K562 (cell line): ENCODE measurements at regions not wholly inside any gene's neighbourhood (a gene's known extent, or its start where the extent isn't known, plus 50 kb on each side); places are given as distances from the start of the nearest gene placed in this dataset.

Source experiments
- ATAC-seq: fragments of 200-7000 bp; cut with Tn5 transposase; 3 replicates; pipeline ENCODE4 v1.9.1; 2020; ENCODE audit warnings: moderate library complexity
- BruUV-seq: library from RNA; stranded (reverse); fragments of 400-500 nt; replicated peaks from 2 replicates; lab custom pipeline; 2021; lab: Mats Ljungman, UMichigan
- CTCF ChIA-PET: fragments of 300-600 bp; formaldehyde crosslinking; extraction: SDS; loops from one replicate; lab custom pipeline; 2021; ENCODE audit warnings: low intra/inter-chr PET ratio; lab: Yijun Ruan, JAX
- POLR2A ChIA-PET: fragments of 300-600, 350-650 bp; sonication (Branson Sonifier 250); formaldehyde crosslinking; extraction: SDS; loops from one replicate; lab custom pipeline; 2021; ENCODE audit warnings: antibody characterized with exemption, inconsistent platforms; lab: Yijun Ruan, JAX
- DNase-seq, 4 experiments: peaks; one replicate each; pipeline versions ENCODE4 v3.0.0 to v3.0.0-alpha.2; 2011 to 2018; ENCODE audit warnings: low spot score in 3 of 4, mixed read lengths in 3 of 4; ENCODE audit errors: extremely low read depth in 1 of 4
- FAIRE-seq: peaks from 2 replicates; lab custom pipeline; 2011; peaks lifted over from hg19 to GRCh38; lab: Jason Lieb, UNC
- H2AFZ ChIP-seq: 2 replicates; pipeline ENCODE4 v1.6.0; 2011; ENCODE audit warnings: low read depth, low read length, control low read depth, inconsistent platforms
- H3K27ac ChIP-seq: fragments of 200-600 bp; 3 replicates; pipeline ENCODE4 v1.8.0; 2011; ENCODE audit warnings: low read depth, mild to moderate bottlenecking, control low read depth, inconsistent platforms, low read length, moderate library complexity, mixed read lengths; ENCODE audit errors: extremely low read depth
- H3K27me3 ChIP-seq, 2 experiments: fragments of 300-600 bp in 1 of 2; 2 replicates in 1 of 2; 3 replicates in 1 of 2; pipeline versions ENCODE4 v1.6.0 to v1.8.0; 2011; ENCODE audit warnings: inconsistent platforms in 2 of 2, low read length in 2 of 2, mild to moderate bottlenecking in 1 of 2, mixed read lengths in 1 of 2, moderate library complexity in 1 of 2; ENCODE audit not compliant: control insufficient read depth in 2 of 2, insufficient read depth in 2 of 2
- H3K36me3 ChIP-seq: fragments of 300-600 bp; 3 replicates; pipeline ENCODE4 v1.8.0; 2011; ENCODE audit warnings: mild to moderate bottlenecking, low read length, inconsistent platforms; ENCODE audit not compliant: control insufficient read depth, insufficient read depth
- H3K4me1 ChIP-seq, 2 experiments: fragments of 200-600 bp in 1 of 2; replicated peaks in 1 of 2; 2 replicates in 1 of 2; 3 replicates in 1 of 2; pipeline versions ENCODE4 v1.5.1 to v1.8.0; 2011; ENCODE audit warnings: inconsistent platforms in 2 of 2, low read length in 2 of 2, mild to moderate bottlenecking in 1 of 2, mixed read lengths in 1 of 2, moderate library complexity in 1 of 2; ENCODE audit not compliant: control insufficient read depth in 2 of 2, insufficient read depth in 2 of 2
- H3K4me2 ChIP-seq: 2 replicates; pipeline ENCODE4 v1.6.1; 2011; ENCODE audit warnings: low read length, control low read depth, inconsistent platforms, mixed read lengths; ENCODE audit not compliant: insufficient read depth
- H3K4me3 ChIP-seq: fragments of 200-600 bp; sonication (generic), shearing (Covaris generic); 2 replicates; pipeline ENCODE4 v1.5.1; 2016; ENCODE audit warnings: control low read depth, inconsistent platforms
- H3K79me2 ChIP-seq: fragments of 200-600 bp; 3 replicates; pipeline ENCODE4 v1.8.0; 2011; ENCODE audit warnings: low read length, inconsistent platforms; ENCODE audit not compliant: control insufficient read depth, insufficient read depth
- H3K9ac ChIP-seq, 2 experiments: 2 replicates each; pipeline versions ENCODE4 v1.6.0 to v1.6.1; 2011; ENCODE audit warnings: low read depth in 2 of 2, low read length in 2 of 2, control low read depth in 1 of 2, inconsistent platforms in 1 of 2, mild to moderate bottlenecking in 1 of 2, mixed read lengths in 1 of 2; ENCODE audit not compliant: insufficient read depth in 1 of 2
- H3K9me1 ChIP-seq: one replicate; pipeline ENCODE4 v1.6.0; 2011; ENCODE audit warnings: inconsistent platforms, mild to moderate bottlenecking, low read length, moderate library complexity; ENCODE audit not compliant: control insufficient read depth, insufficient read depth
- H3K9me3 ChIP-seq: replicated peaks from 2 replicates; pipeline ENCODE4 v1.5.1; 2011; ENCODE audit warnings: low read depth, low read length, inconsistent platforms; ENCODE audit not compliant: control insufficient read depth, insufficient read depth
- H4K20me1 ChIP-seq: replicated peaks from 2 replicates; pipeline ENCODE4 v1.6.1; 2011; ENCODE audit warnings: low read length, inconsistent platforms, mixed read lengths; ENCODE audit not compliant: control insufficient read depth, insufficient read depth
- BACH1 ChIP-seq: fragments of 200-800 bp; sonication (Bioruptor generic); IDR thresholded peaks from 2 replicates; pipeline ENCODE4 v1.6.1; 2016; ENCODE audit warnings: missing genetic modification characterization, missing compliant biosample characterization
- BCOR ChIP-seq: fragments of 450-650 bp; IDR thresholded peaks from 2 replicates; pipeline ENCODE4 v1.6.1; 2016
- BRCA1 ChIP-seq, 2 experiments: fragments of 450-650 bp in 1 of 2; sonication (generic) in 1 of 2; formaldehyde crosslinking in 1 of 2; IDR thresholded peaks; 2 replicates each; pipeline versions ENCODE4 v1.5.0 to v1.6.1; 2017 to 2020; ENCODE audit warnings: mild to moderate bottlenecking in 1 of 2, missing genetic modification reagents in 1 of 2
- MYC ChIP-seq, 2 experiments: fragments of 250-450 bp in 1 of 2; sonication (Bioruptor Pico) in 1 of 2; IDR thresholded peaks; 2 replicates each; pipeline versions ENCODE4 v1.5.1 to v1.6.1; 2012 to 2021; ENCODE audit warnings: low read depth in 2 of 2, borderline replicate concordance in 1 of 2, improper control_type of control experiment in 1 of 2, low read length in 1 of 2, mild to moderate bottlenecking in 1 of 2, moderate library complexity in 1 of 2
- RBM22 ChIP-seq: fragments of 200-400 bp; formaldehyde crosslinking; IDR thresholded peaks from 2 replicates; pipeline ENCODE4 v1.6.1; 2018; ENCODE audit warnings: low read length, low read depth; ENCODE audit not compliant: poor library complexity, severe bottlenecking
- SAP30 ChIP-seq: fragments of 200-600 bp; sonication (generic); IDR thresholded peaks from 2 replicates; pipeline ENCODE4 v1.6.1; 2012; ENCODE audit warnings: borderline replicate concordance, low read depth, mild to moderate bottlenecking, moderate library complexity, low read length, control low read depth, inconsistent platforms; ENCODE audit not compliant: insufficient read depth, poor library complexity, severe bottlenecking
- THRA ChIP-seq: fragments of 450-650 bp; IDR thresholded peaks from 2 replicates; pipeline ENCODE4 v1.6.1; 2017; ENCODE audit warnings: mild to moderate bottlenecking, moderate library complexity
- ZNF76 ChIP-seq: fragments of 250-450 bp; sonication (Bioruptor Pico); IDR thresholded peaks from 2 replicates; pipeline ENCODE4 v1.4.0; 2020; ENCODE audit warnings: mild to moderate bottlenecking, moderate library complexity, borderline replicate concordance
- ZNF778 ChIP-seq: fragments of 450-650 bp; formaldehyde crosslinking; IDR thresholded peaks from 2 replicates; pipeline ENCODE4 v1.4.0; 2020; ENCODE audit warnings: mild to moderate bottlenecking, moderate library complexity
- WGBS: fragments of 100-300 bp; shearing (Covaris generic); methylation state at CpG from one replicate; pipeline ENCODE4 v1.1.6; 2016; ENCODE audit warnings: low coverage, mixed read lengths; ENCODE audit not compliant: insufficient coverage; ENCODE audit errors: missing lambda C conversion rate; 5-methylcytosine and 5-hydroxymethylcytosine counted together
- in situ Hi-C: fragments of 300-500 bp; cut with MboI; formaldehyde crosslinking; loops from 4 replicates; pipeline ENCODE4 v1.15.0; 2018; ENCODE audit warnings: inconsistent platforms, mixed read lengths
- intact Hi-C: fragments of 100-400 bp; cut with micrococcal nuclease; formaldehyde crosslinking; loops from 2 replicates; pipeline ENCODE4 v1.14.2; 2022

- intact Hi-C loops (no loop called here), in situ Hi-C loops (no loop called here)
- ChIA-PET POLR2A (no interaction called here), CTCF (no interaction called here)
- FAIRE-seq, result no peak
- Histone ChIP-seq H3K4me2 (no peak overlapping the region), H3K36me3 (no peaks in the 10 kb centered on the region), H3K27me3 (no peaks in the 10 kb centered on the region), H3K9me3 (no peaks in the 10 kb centered on the region), H4K20me1 (no peaks in the 10 kb centered on the region), H3K4me1 (no peaks in the 10 kb centered on the region), H3K9ac (no peak overlapping the region), H3K4me3 (no peak overlapping the region), H3K79me2 (no peaks in the 10 kb centered on the region), H2AFZ (no peak overlapping the region), H3K9me1 (no peaks in the 10 kb centered on the region), H3K27ac (no peak overlapping the region)
- no TSS peak for BruUV-seq
- TF ChIP-seq SAP30, result no peak
- TF ChIP-seq ZNF76 (CRISPR knock-in tag), result no peak
- no peak for TF ChIP-seq BCOR
- TF ChIP-seq MYC (IDR thresholded peaks at IDR 0.05; ENCODE audit: low read depth, low read length), result no peak
- no peak for TF ChIP-seq MYC (CRISPR knock-in tag; IDR thresholded peaks at IDR 0.05; ENCODE audit: borderline replicate concordance, low read depth)
- TF ChIP-seq BACH1 (tag), result no peak
- no peak for ATAC-seq
- DNase-seq, result no peak
- 0% methylated on average over 2 of the region's 2 CpGs for WGBS
Measured at GRCh38 chr18:71958605-71959004, 585.5 kb downstream of the CBLN2 start.

- Histone ChIP-seq H3K4me1 (no peaks in the 10 kb centered on the region), H4K20me1 (no peaks in the 10 kb centered on the region), H3K9ac (no peak overlapping the region), H3K4me2 (no peak overlapping the region), H3K4me3 (no peak overlapping the region), H3K9me3 (no peaks in the 10 kb centered on the region), H2AFZ (no peak overlapping the region), H3K79me2 (no peaks in the 10 kb centered on the region), H3K27ac (no peak overlapping the region), H3K36me3 (no peaks in the 10 kb centered on the region), H3K9me1 (no peaks in the 10 kb centered on the region), H3K27me3 (no peaks in the 10 kb centered on the region)
- BruUV-seq, result no TSS peak
- intact Hi-C loops (no loop called here), in situ Hi-C loops (no loop called here)
- DNase-seq (no peak), FAIRE-seq (no peak), ATAC-seq (no peak)
- TF ChIP-seq ZNF778 (CRISPR knock-in tag), result no peak
- TF ChIP-seq BRCA1 (IDR thresholded peaks at IDR 0.05), result no peak
- no peak for TF ChIP-seq BRCA1 (CRISPR knock-in tag; IDR thresholded peaks at IDR 0.05)
- TF ChIP-seq RBM22, result no peak
- no peak for TF ChIP-seq THRA
- POLR2A ChIA-PET, result no interaction called here
- CTCF ChIA-PET, result no interaction called here
- WGBS, result 0% methylated on average over 6 of the region's 6 CpGs
Measured at GRCh38 chr18:71951001-71951400, 593.1 kb downstream of the CBLN2 start.
